NCI-H2227 treated with DMSO at 0.1 percent for 48 hours (cell line): ENCODE measurements at regions not wholly inside any gene's neighbourhood (a gene's known extent, or its start where the extent isn't known, plus 50 kb on each side); places are given as distances from the start of the nearest gene placed in this dataset.
"Not testable (repeated sequence)": the region's sequence is repeated elsewhere in the genome, so short reads cannot be mapped to it uniquely, and the experiment has no call there.

Experiments used
- DNase-seq: peaks from one replicate; lab custom pipeline; 2025; lab: John Stamatoyannopoulos, UW

DNA sequence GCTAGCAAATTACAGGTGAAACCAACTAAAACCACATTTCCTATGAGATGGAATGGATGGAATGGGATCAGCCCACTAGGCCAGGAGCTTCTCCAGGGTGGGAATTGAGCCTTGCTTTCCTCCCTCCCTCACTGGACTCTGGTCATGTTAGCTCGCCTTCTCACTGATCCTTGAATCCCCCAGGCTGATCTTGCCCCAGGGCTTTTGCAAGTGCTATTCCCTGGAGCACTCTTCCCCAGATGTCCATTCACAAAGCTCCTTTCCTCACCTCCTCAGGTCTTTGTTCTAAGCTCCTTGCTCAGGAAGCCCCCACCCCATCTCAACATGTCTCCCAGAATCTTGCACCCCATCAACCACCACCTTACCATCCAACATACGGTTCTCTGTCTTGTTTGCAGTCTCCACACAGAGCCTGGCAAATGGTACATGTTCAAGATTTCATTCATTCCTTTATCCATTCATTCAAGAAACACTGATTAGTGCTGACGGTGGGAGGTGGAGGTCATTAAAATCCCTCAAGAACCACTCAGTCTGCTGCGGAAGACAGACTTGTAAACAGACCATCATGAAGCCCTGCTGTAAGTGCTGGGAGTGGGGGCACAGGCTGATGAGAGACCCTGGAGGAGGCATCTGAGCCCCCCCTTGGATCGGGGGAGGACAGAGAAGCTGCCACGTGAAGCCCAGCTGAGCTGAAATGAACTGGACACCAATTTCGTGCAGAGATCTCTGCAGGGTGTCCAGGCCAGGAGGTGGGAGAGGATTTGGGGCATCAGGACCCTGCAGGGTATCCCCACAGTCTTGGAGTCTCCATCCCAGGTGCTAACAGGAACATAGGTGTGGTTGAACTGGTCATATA, 141.7 kb downstream of the BARX1 start:
- no peak for DNase-seq

DNA sequence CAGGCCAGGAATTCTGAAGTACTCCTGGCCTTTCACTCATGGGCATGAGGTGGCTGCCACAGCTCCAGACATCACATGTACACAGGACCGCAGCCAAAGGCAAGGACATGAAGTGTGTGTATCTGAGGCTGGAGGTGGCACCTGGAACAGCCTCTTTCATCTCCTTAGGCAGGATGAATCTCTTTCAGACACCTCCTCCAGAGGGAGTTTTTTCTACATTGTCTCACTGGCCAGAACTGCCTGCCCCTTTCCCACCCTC, 142.8 kb downstream of the BARX1 start:
- no peak for DNase-seq

DNA sequence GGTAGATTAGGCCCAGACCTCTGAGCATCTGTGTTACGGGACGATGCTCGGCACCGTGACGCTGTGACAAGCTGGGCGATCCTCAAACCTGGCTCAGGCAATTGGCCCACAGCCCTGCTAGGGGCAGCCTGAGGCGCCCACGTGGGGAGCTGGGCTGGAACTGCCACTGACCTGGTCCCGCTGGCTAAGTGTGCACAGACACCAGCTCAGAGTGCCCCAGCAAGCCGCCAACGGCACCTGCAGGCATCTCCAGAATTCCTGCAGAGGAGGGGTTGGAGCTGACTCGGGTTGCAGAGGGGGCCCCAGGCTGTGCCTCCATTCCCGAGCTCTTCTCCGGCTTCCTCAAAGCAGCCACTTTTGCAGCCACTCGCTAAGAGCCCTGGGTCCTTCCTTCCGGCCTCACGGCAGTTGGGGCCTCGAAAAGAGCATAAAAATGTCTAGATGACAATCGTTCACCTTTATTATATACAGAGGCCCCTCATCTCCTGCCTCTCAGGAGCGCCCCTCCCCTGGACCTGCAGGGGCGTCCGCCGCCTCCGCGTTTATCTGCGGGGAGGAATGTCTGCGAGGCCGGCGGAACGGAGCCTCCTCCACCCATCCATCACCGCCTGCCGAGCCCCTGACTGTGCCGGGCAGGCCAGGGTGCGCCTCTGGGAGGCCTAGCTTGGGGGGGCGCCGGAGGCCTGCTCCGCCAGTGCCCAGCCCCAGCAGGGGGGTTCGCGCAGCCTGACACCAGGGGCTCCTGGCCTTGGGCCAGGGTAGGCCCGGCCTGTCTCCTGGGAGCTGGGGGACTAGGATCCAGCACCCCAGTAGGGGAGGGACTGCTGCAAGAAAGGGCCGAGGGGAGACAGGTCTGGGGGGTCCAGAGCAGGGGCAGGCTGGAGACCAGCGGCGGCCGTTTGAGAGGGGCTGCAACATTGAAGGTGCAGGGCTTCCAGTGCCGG, 144.9 kb downstream of the BARX1 start:
- DNase-seq: no peak

DNA sequence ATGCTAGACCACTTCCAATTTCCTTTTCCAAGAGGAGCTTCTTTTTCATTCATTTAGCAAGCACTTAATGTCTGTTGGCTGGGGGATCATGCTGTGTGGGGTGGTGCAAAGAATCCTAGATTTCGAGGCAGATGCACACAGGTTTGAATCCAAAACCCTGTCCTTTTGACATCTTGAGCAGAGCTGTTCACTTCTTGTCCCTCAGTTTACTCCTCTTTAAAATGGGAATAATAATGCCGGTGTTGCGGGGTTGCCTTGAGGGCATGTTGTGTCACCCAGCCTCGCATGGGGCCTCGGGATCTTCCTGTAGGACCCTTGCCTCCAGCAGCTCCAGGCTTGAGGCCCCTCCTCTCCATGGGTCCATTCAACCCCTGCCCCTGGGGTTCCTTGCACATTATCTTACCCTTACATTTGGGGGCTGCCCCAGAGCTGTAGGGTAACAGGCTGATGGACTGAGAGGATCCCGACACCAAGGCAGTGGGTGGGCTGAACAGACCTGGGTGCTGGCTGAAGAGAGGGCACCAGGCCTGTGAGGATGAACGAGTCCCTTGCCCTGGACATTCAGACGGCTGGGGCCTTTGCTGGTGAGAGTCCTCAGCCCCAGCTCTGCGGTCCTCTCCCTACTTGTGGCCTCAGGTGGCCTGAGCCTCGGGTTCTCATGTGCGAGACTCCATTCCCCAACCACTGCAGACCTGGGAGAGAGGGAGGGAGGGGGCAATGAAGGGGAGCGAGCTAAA, 145.8 kb downstream of the BARX1 start:
- DNase-seq: no peak

DNA sequence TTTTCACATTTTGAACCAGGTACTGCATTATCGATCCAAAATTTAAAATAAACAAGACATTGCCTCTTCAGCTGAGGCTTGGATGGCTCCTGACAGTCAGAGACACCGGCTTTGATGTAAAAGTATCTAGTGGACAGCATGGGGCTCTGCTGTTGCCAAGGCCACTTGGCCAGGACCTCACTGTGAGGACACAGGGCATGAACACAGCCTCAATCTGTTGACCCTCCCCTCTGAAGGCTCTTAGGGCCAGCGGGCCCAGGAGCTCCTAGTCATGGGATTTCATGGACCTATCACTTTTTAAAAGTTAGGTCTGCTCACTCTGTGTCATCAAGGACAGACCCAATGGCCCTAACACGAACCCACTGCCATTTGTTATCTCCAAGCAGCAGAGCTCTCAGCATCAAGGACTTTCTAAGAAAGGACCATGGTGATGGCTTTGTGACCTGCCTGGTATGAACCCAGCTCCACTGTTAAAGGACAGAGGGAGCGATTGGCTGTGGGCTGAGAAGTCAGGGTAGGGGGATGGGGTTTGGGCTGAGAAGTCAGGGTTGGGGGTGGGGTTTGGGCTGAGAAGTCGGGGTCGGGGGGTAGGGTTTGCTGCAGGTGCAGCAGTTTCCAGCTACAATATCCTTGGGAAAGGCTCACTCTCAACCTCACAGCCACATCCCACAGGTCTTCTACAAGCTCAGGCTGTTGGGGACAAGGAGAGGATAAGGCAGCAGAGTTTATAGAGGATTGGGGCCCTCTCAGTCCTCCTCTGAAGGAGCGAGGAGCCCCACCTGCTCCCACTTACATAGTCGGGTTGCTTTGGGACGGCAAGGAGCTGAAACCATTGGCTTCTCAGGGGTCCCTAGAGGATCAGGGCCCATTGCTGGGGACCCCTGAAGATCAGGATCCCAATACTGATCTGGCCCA, 146.8 kb downstream of the BARX1 start:
- no peak for DNase-seq

DNA sequence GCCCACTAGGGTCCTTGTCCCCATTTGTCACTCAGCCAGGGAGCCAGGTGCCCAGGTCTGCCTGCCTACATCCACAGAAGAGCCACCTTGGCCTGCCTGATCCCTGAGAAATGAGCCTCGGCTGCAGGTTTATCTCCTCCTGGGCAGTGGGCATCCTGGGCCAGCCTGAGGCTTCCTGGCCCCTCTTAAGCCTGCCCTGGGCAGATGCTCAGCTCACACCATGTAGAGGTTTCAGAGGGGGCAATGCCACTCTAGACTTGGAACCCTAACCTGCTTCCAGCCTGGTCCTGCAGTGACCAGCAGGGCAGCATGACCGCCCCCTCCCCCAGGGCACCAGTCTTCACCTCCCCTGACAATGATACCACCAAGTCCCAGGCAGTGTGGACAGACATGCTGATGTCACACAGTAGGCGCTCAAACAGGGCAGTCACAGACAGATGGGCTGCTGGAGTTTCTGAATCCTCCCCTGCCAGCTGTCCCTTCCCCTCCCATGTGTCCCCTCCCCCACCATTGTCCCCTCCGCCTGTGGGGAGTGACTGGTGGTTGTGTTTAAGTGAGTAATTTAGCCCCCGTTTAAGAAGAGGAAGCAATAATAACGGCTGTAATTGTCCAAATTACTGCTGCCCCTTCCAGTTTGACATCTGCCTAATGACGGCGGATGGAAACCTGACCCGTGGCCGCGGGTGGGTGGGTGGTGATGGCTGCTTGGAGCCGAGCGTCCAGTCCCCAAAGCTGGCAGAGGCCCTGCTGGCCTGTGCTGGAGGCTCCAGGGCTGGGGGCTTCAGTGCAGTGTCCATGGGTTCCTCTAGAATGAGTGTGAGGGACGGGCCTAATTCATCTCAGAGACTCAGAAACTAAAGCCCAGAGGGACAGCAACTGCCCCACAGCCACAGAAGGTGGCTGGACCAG, 147.7 kb downstream of the BARX1 start:
- no peak for DNase-seq

DNA sequence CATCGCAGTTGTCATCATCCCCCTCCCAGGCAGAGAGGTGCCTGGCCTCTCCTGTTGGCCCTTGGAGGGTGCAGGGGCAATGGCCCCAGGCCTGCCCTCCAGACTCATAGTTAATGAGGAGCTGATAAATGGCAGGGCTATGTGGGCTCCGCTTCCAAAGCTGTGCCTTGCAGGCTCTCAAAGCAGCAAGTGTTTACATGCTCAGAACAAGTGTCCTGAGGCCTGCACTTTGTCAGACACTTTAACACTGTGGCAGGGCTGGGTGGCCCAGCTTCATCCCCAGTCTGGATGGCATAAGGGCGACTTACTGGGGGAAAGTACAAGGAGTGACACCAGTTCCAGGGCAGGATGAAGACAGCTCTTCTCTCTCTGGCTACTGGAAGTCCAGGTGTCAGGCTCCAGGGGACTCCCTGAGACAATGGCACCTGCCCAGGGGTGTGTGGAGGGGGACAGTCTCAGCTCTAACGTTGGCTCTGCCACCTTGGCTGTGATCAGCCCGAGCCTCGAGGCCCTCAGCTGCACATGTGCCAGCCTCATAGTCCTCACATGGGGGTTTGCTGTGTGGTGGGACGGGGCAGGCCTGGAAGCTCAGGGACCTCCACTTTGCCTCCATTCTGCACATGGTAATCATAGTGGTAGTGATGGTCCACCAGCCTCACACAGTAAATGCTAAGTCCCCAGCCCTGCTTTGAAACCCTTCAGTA, 153.4 kb downstream of the BARX1 start:
- no peak for DNase-seq

DNA sequence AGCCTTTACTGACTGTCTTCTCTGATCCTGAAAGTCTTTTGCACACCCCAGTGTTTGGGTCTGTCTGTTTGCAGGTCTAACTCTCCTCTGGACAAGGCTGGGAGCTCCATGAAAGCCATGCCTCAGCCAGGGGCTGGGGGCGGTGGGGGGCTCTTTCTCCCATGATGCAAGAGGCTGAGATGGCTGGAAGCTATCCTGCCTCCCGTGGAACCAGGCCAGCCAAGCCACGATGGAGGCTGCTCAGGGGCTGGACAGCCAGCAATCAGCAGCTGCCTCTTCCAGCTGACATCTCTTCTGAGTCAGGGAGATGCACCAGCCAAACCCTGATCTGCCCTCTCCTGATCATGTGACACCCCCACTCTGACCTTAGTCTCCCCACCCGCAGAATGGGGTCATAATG, 154.0 kb downstream of the BARX1 start:
- DNase-seq: no peak

DNA sequence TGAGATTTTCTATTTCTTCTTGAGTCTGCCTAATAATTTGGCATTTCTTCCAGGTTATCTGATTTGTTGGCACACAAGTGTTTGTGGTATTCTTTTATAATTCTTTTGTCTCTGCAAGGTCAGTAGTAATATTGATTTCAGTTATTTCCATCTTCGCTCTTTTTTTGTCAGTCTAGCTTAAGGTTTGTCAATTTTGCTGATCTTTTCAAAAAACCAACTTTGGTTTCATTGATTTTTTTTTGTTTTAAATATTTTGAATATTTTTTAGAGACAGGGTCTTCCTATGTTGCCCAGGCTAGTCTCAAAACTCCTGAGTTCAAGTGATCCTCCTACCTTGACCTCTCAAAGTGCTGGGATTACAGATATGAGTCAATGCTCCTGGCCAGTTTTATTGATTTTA, 162.8 kb downstream of the BARX1 start:
- no peak for DNase-seq

DNA sequence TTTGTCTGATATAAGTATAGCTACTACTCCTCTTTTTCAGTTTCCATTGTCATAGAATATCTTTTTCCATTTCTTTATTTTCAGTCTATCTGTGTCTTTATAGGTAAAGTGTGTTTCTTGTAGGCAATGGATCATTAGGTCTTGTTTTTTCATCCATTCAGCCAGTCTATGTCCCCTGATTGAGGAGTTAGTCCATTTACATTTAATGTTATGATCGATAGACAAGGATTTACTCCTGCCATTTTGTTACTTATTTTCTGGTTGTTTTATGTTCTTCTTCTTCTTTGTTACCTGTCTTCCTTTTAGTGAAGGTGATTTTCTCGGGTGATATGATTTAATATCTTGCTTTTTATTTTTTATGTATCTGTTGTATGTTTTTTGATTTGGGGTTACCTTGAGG, 169.0 kb downstream of the BARX1 start:
- DNase-seq: no peak

DNA sequence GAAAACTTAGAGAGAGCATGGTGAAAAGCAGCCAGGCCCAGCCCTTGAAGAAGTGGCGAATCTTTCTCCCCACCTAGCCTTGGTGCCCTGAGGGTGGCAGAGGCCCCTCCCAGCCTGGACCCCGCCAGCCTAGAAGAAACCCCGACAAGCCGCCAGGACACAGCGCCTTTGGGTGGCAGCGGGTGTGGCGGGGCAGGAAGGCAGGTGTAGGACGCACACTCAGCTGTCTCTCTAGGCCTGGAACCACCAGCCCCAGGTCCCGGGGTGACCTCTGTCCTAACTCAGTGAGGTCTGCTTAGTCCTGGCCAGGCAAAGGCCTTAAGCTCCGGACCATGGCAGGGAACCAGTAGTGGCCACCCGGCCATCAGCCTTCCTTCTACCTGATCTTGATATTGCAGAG, 178.3 kb downstream of the BARX1 start:
- no peak for DNase-seq

DNA sequence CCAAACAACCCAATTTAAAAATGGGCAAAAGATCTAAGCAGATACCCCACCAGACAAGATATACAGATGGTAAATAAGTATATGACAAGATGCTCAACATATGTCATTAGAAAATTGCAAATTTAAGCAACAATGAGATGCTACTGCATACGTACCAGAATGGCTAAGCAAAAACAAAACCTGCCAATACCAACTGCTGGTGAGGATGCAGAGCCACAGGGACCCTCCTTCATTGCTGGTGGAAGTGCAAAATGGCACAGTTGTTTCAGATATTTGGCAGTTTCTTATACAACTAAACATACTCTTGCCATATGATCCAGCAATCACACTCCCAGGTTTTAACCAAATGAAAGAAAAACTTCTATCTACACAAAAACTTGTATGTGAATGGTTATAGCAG, 178.9 kb downstream of the BARX1 start:
- DNase-seq: no peak

DNA sequence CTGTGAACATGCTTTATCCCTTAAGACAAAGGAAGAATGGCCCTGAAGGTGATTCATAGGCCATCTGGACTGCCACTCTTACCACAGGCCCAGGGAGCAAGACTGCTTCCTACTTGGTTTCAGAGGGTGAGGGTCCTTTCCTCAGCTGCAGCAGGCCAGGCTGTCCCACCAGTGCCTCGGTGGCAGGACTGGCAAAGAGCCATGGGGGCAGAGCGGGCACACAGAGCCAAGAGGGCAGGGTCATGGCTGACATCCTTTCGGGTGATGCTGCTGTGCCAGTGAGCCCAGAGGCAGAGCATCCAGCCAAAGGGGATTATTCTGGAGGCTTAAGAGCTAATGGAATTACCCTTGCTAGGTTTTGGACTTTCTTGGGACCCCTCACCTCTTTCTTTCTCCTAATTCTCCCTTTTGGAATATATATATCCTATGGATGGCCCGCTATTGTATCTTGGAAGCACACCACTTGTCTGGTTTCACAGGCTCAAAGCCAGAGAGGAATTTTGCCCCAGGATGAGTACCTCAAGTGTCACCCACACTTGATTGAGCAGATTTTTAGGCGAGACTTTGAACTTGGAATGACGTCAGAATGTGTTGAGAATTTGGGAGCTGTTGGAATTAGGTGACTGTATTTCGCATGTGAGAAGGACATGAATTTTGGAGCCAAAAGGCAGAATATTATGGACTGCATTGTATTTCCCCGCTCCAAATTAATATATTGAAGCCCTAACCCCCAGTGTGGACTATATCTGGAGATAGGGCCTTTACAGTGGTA, 180.6 kb downstream of the BARX1 start:
- DNase-seq: no peak

DNA sequence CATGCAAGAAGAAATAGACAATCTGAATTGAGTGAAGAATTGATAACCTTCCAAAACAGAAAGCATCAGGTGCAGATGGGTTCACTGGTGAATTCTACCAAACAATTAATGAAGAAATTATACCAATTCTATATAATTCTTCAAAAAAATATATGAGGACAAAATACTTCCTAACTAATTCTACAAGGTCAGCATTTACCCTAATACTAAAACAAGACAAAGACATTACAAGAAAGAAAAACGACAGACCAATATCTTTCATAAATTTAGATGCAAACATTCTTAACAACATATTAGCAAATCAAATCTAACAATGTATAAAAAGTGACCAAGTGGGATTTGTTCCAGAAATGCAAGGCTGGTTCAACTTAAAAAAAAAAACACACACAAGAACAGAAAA, 183.9 kb downstream of the BARX1 start:
- no peak for DNase-seq

DNA sequence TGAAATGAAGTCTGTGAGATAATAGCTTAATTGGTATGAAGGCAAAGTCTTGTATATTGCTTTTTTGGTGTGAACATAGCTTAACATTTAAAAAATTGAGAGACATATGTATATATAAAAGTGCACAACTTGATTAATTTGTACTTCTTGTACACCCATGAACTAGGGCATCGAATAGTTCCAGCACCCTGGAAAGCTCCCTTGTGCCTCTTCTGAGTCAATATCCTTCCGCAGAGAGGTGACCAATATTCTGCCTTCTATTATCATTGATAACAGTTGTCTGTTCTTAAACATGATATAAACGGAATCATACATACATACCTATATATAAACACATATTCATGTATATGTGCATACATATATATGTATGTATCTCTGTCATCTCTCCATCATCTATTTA, 185.4 kb downstream of the PHF2 start:
- DNase-seq: no peak

DNA sequence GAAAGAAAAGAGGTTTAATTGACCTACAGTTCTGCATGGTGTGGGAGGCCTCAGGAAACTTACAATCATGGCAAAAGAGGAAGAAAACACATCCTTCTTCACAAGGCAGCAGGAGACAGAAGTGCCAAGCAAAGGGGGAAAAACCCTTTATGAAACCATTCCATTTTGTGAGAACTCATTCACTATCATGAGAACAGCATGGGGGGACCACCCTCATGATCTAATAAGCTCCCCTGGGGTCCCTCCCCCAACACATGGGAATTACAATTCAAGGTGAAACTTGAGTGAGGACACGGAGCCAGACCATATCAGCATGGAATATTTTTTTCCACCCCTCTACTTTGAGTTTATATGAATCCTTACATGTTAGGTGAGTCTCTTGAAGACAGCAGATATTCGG, 173.7 kb downstream of the PHF2 start:
- DNase-seq: no peak

DNA sequence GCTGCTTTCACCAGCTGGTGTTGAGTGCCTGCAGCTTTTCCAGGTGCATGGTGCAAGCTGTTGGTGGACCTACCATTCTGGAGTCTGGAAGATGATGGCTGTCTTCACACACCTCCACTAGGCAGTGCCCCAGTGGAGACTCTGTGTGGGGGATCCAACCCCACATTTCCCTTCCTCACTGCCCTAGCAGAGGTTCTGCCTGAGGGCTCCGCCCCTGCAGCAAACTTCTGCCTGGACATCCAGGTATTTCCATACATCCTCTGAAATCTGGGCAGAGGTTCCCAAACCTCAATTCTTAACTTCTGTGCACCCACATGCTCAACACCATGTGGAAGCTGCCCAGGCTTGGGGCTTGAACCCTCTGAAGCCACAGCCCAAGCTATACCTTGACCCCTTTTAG, 172.4 kb downstream of the PHF2 start:
- not testable (repeated sequence) for DNase-seq

DNA sequence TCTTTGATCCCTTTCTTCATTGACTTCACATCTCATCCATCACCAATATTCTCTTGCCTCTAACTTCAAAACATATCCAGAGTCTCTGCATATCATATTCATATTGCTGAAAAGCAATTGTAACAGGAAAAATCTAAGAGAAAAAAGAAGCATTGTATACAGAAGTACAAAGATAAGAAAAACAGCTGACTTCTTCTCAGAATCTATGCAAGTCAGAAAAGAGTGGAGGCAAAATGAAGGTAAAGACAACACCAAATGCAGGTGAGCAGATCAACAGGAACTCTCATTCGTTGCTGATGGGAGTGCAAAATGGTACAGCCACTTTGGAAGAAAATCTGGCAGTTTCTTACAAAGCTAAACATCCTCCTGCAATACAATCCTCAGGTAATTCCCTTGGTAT, 155.6 kb downstream of the PHF2 start:
- no peak for DNase-seq

DNA sequence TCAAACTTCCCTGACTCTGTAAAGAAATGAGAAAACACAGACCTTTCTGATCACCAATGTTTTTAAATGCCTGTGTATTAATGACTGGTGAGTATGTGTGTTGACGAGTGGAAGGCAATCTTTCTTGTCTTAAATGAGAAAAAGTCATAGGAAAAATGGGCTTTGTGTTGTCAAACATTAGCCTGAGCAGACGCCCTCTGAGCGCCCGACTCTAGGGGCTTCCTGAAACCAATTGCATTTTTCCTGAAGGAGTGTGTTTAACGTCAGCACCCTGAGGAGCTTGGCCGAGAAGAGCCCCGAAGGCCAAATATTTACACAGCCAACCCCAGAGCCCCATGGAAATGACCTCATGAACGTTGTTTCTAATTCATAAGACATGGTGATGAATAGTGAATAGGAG, 154.3 kb downstream of the PHF2 start:
- no peak for DNase-seq
